ENCODE measurements at regions not wholly inside any gene's neighbourhood (a gene's known extent, or its start where the extent isn't known, plus 50 kb on each side); places are given as distances from the start of the nearest gene placed in this dataset.
A peak's percentile ranks its signal among the peaks of the same experiment; 100 is the strongest.

DNA sequence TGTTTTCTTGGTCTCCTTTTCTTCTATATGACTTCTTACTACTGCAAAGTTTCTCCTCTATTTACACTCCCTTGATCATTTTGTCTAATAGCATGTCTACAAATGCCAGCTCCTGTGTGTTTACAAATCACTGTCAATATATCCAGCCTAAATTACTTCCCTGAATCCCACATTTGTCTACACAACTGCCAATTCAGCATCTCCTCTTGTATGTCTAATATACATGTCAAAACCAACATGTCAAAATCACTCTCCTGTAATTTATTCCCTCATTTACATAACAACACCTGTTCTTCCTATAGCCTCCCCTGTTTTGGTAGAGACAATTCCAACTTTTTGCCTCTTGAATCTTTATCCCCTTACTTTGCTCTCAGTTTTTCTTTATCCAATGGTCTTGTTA is 359.3 kb downstream of the PLOD2 start:
- Histone ChIP-seq H3K9me3 (ENCODE audit: low read depth, low read length, poor library complexity, severe bottlenecking) (no peaks in the 10 kb centered on the region), H3K4me1 (ENCODE audit: insufficient read depth, low read length, poor library complexity, severe bottlenecking) (peaks cover 19% of the 10 kb centered on the region), H3K27ac (ENCODE audit: low read depth, low read length, poor library complexity, severe bottlenecking) (no peak overlapping the region), H3K4me3 (ENCODE audit: low read depth, low read length, poor library complexity, severe bottlenecking) (no peak overlapping the region), H3K36me3 (ENCODE audit: insufficient read depth, low read length, poor library complexity, severe bottlenecking) (no peaks in the 10 kb centered on the region), H3K27me3 (replicated peaks; ENCODE audit: insufficient read depth, low read depth, low read length, poor library complexity) (no peaks in the 10 kb centered on the region)
- BruUV-seq (replicated peaks) = no TSS peak
- POLR2A ChIA-PET (ENCODE audit: low non-redundant PET) = no interaction called here
- intact Hi-C loops (cut with micrococcal nuclease; ENCODE audit: unreplicated experiment) = no loop called here
- DNase-seq (ENCODE audit: low spot score) = no peak
- CTCF ChIA-PET = no interaction called here
- TF ChIP-seq, protein P1, sequence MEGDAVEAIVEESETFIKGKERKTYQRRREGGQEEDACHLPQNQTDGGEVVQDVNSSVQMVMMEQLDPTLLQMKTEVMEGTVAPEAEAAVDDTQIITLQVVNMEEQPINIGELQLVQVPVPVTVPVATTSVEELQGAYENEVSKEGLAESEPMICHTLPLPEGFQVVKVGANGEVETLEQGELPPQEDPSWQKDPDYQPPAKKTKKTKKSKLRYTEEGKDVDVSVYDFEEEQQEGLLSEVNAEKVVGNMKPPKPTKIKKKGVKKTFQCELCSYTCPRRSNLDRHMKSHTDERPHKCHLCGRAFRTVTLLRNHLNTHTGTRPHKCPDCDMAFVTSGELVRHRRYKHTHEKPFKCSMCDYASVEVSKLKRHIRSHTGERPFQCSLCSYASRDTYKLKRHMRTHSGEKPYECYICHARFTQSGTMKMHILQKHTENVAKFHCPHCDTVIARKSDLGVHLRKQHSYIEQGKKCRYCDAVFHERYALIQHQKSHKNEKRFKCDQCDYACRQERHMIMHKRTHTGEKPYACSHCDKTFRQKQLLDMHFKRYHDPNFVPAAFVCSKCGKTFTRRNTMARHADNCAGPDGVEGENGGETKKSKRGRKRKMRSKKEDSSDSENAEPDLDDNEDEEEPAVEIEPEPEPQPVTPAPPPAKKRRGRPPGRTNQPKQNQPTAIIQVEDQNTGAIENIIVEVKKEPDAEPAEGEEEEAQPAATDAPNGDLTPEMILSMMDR (conservative IDR thresholded peaks at IDR 0.05; ENCODE audit: low read depth, low read length) = no peak
- TF ChIP-seq EZH2 (IDR thresholded peaks at IDR 0.05; ENCODE audit: borderline replicate concordance, low read depth, low read length, poor library complexity, severe bottlenecking) = no peak

DNA sequence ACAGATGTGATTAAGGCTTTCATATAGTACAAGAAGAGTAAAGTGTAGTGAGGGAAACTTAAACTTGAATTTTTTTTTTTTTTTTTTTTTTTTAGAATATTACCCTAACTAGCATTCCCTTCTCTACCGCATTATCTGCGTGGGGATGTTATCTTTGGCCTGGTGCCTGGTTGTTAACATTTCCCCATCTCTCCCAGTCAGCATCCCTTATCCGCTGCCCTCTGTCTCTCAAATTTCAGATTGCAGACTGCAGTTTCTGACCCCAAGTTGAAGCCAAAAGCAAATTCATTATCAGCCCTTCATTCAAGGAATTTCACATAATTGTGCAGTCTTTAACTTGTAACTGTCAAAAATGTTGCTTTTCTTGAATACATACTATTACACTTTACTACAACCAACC is 353.0 kb downstream of the PLOD2 start:
- Histone ChIP-seq H3K9me3 (ENCODE audit: low read depth, low read length, poor library complexity, severe bottlenecking) (no peaks in the 10 kb centered on the region), H3K36me3 (ENCODE audit: insufficient read depth, low read length, poor library complexity, severe bottlenecking) (no peaks in the 10 kb centered on the region), H3K4me3 (ENCODE audit: low read depth, low read length, poor library complexity, severe bottlenecking) (no peak overlapping the region), H3K27ac (ENCODE audit: low read depth, low read length, poor library complexity, severe bottlenecking) (no peak overlapping the region), H3K27me3 (replicated peaks; ENCODE audit: insufficient read depth, low read depth, low read length, poor library complexity) (no peaks in the 10 kb centered on the region), H3K4me1 (ENCODE audit: insufficient read depth, low read length, poor library complexity, severe bottlenecking) (no peaks in the 10 kb centered on the region)
- ChIA-PET CTCF (no interaction called here), POLR2A (ENCODE audit: low non-redundant PET) (no interaction called here)
- BruUV-seq (replicated peaks) = no TSS peak
- intact Hi-C loops (cut with micrococcal nuclease; ENCODE audit: unreplicated experiment) = no loop called here
- TF ChIP-seq EZH2 (IDR thresholded peaks at IDR 0.05; ENCODE audit: borderline replicate concordance, low read depth, low read length, poor library complexity, severe bottlenecking) = no peak
- TF ChIP-seq, protein P1 (conservative IDR thresholded peaks at IDR 0.05; ENCODE audit: low read depth, low read length) = 0 out of 2 replicates have a peak, but pooled peaks have one; percentile 29
- peak; percentile 35 for DNase-seq (ENCODE audit: low spot score)

DNA sequence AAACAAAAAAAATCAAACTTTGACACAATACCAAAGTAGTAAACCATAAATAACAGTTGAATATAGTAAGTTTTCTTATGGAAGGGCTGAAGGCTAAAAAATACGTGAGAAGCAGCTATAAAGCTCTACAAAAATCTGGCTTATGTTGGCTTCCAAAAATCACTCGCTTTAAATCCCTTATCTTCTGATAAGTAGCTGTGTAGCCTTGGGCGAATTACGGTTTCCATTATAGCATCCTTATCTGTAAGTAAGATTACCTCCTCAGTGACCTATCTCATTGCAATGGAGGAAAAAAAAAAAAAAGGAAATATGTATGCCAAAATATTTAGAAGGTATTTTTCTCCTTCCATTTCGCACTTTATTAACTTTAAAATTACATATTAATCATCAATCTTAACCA is 348.6 kb downstream of the PLOD2 start:
- BruUV-seq (replicated peaks) = no TSS peak
- no peaks in the 10 kb centered on the region for H3K4me1 ChIP-seq (ENCODE audit: insufficient read depth, low read length, poor library complexity, severe bottlenecking)
- no peaks in the 10 kb centered on the region for H3K9me3 ChIP-seq (ENCODE audit: low read depth, low read length, poor library complexity, severe bottlenecking)
- ChIA-PET POLR2A (ENCODE audit: low non-redundant PET) (no interaction called here), CTCF (no interaction called here)
- no peak overlapping the region for H3K4me3 ChIP-seq (ENCODE audit: low read depth, low read length, poor library complexity, severe bottlenecking)
- no peak for DNase-seq (ENCODE audit: low spot score)
- intact Hi-C loops (cut with micrococcal nuclease; ENCODE audit: unreplicated experiment) = no loop called here
- H3K36me3 ChIP-seq (ENCODE audit: insufficient read depth, low read length, poor library complexity, severe bottlenecking) = no peaks in the 10 kb centered on the region
- no peak overlapping the region for H3K27ac ChIP-seq (ENCODE audit: low read depth, low read length, poor library complexity, severe bottlenecking)
- no peak for TF ChIP-seq EZH2 (IDR thresholded peaks at IDR 0.05; ENCODE audit: borderline replicate concordance, low read depth, low read length, poor library complexity, severe bottlenecking)
- TF ChIP-seq, protein P1 (conservative IDR thresholded peaks at IDR 0.05; ENCODE audit: low read depth, low read length) = no peak
- H3K27me3 ChIP-seq (replicated peaks; ENCODE audit: insufficient read depth, low read depth, low read length, poor library complexity) = no peaks in the 10 kb centered on the region

All from A673 (cell line).